CD4-positive, alpha-beta T cell treated with Interleukin-4 for 1 hour (primary cell): ENCODE measurements at regions not wholly inside any gene's neighbourhood (a gene's known extent, or its start where the extent isn't known, plus 50 kb on each side); places are given as distances from the start of the nearest gene placed in this dataset.

Source experiments
- DNase-seq, 2 donors: peaks; one replicate each; pipeline ENCODE4 v3.0.0-alpha.2; 2020 to 2022

GRCh38 chr15:39095218-39095879 is 485.5 kb upstream of the THBS1 start:
- DNase-seq, result no peak

DNA sequence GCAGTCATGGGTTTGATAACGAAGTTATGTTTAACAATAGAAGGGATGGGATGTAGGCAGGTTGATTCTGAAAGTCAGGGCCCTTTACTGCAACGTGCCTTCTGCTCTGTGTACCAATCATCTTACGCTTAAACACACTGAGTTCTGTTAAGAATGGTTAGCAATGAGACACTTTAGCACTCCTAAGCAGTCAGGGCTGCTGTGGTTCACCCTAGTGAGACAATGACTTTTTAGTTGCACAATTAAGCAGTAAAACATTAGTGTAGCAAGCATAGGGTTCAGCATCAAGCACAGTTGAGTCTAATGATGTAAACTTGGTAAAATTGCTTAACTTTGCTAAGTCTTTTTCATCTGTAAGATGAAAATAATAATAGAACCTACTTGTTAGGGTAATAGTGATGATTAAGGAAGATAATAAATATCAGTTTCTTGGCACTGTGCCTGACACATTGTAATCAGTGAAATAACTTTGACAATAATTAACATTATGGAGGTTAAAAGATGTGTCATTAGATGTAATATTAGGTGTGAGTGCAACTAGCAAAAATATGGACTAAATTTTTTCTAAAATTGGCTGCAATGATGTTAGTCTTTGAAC is 484.2 kb upstream of the THBS1 start:
- DNase-seq, result no peak

DNA sequence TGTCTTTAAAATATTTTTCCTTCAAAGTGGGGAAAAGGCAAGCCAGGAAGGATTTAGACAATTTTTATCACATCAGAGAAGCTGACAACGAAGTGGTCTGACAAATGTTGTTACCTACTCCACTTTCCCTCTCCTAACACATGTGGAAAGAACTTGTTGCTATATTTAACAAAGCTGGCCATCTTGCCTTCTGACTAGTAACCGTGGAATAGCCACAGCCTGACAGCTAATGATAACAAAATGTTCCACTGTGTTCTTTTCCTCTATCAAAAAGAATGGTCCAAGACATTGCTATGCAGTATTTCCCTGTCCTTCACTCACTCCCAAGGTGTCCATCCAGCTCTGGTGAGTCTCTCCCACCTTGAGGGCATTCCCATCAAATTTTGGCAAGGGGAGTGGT is 481.4 kb upstream of the THBS1 start:
- no peak for DNase-seq

DNA sequence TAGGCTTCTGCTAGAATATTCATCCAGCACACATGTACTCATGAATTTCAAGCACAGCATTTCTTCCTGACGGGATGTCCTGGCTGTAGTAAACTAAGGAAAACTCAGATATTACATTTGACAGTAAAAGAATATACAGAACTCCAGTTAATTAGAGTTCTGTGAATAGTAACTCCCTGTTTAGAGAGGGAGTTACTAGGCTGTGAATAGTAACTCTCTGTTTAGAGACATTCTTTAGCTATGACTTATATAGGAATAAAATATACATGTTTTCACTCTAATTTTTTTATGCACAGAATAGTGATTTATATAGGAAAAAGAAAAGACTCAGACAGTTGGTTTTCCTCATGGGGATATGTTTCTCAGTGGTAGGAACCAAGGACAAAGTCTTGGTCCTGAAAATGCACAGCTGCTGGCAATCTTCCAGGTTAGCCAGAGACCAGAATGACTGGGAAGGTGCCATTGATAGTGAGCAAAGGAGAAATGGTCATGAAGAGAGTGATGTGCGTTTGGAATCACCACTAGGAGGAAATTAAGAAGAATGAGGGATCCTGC is 480.7 kb upstream of the THBS1 start:
- DNase-seq, result no peak

DNA sequence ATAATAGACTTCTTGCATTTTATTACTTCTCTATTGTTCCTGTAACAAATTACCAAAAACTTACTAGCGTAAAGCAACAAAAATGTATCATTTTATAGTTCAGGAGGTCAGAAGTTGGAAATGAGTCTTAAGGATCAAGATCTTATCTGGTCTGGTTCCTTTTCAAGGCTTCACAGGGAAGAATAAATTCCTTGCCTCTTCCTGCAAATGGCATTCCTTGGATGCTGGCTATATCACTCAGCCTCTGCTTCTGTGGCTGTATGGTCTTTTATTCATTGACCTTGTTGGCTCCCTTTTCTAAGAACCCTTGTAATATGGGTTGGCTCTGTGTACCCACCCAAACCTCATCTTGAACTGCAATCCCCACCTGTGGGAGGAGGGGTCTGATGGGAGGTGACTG is 478.4 kb upstream of the THBS1 start:
- no peak for DNase-seq

GRCh38 chr15:39106950-39107349 is 473.9 kb upstream of the THBS1 start:
- no peak for DNase-seq

DNA sequence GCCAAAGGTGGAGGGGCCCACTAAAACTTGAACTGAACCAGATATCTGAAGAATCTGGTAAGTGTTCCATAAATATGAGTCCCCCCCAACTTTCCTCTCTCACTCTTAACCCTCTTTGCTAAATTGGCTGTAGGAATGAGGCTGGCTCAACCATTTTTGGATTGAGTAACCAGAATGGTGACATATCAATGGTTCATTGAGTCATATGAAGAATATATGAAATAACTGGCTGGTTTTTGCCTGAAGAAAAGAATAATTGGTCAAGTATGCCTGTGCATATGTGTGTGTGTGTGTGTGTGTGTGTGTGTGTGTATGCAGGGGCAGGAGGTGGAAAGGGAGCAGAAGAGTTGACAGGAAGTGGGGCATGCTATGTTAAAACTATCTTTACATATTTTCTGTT is 472.9 kb upstream of the THBS1 start:
- DNase-seq, result no peak

DNA sequence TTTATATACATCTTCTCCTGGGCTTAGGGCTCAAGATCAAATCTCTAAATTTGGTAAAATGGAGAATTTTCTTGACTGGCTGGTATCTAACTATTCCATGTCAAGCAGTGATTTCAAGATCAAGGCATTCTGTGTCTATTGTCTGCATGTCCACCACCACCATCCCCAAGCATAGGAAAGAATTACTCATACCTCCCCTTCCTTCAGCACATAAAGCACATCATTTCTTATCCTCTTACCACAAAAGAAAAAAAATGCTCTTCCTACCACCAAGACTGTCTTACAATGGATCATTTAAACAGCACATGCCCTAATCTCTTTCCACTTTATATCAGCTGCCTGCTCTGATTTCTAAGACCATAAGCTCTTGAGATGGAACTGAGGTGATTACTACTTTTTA is 470.5 kb upstream of the THBS1 start:
- no peak for DNase-seq

GRCh38 chr15:39110746-39111145 is 470.1 kb upstream of the THBS1 start:
- no peak for DNase-seq

DNA sequence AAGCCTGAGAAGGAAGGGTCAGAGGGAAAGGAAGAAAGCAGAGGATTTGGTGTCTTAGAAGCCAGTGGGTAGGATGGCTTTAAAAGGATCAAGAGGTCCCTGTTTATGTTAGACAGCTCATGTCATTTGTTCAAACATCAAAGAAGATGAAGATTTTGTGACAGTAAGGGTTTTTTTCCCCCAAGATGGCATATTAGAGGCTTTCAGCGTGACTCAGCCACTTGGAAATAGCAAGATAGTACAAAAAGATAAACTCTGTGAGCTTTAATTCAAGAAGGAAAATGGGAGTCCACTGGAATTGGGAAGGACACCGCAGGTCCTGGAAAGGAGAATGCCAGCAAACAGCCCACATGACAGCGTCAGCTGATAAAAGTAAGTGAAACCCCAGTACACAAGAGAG is 467.1 kb upstream of the THBS1 start:
- DNase-seq, result no peak

- DNase-seq, result no peak
Measured at GRCh38 chr15:39114690-39115378, 466.0 kb upstream of the THBS1 start.

- no peak for DNase-seq
Measured at GRCh38 chr15:39115379-39116057, 465.4 kb upstream of the THBS1 start.

GRCh38 chr15:39118510-39118909 is 462.4 kb upstream of the THBS1 start:
- no peak for DNase-seq

- no peak for DNase-seq
Measured at GRCh38 chr15:39124155-39124552, 456.7 kb upstream of the THBS1 start.

DNA sequence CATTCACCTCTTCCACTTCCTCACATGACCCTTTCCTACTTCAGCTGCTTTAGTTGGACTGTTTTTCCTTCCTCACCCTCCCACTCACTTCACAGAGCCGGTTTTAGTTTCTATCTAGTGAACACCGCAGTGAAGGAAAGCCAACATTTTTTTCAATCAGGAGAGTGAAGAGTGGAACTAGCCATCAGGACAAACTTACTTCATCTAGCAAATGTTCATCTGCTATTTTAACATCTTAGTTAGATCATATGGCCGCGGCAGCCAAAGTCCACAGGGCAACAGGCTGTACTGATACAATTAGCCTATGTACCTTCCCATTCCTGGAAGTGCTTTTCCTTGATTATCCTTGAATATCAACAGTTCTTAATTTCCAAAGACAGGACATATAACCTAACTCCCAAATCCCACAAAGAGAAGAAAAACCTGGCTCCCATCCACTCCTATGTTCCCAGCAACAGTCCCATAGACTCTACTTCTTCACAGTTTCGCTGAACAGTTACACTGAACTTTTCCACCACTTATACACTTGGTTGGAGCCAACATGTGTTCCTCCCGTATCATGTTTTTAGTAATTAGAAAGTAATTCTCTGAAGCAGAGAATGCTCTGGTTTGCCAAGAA is 456.2 kb upstream of the THBS1 start:
- no peak for DNase-seq

DNA sequence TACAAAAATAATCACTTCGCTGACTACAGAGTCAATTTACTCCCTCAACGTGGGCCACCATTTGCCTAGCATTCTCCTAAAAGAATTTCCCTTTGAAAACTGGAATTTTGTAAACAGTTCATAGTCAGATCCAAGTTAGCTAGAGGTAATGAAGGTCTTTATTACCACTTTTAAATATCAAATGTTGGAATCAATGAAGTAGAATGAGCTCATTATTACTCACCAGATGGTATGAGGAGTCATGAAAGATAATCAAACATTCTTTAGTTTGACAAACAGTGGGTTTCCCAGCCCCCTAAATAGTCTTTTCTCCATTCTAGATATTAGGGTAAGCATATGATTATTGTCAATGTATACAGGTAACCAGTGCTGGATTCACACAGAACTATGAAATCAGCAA is 455.7 kb upstream of the THBS1 start:
- DNase-seq, result no peak

- peak in 1 of 2 donors; percentile 31 for DNase-seq
Measured at GRCh38 chr15:39125904-39126303, 455.0 kb upstream of the THBS1 start.

- DNase-seq, result no peak
Measured at GRCh38 chr15:39127151-39127790, 453.6 kb upstream of the THBS1 start.

DNA sequence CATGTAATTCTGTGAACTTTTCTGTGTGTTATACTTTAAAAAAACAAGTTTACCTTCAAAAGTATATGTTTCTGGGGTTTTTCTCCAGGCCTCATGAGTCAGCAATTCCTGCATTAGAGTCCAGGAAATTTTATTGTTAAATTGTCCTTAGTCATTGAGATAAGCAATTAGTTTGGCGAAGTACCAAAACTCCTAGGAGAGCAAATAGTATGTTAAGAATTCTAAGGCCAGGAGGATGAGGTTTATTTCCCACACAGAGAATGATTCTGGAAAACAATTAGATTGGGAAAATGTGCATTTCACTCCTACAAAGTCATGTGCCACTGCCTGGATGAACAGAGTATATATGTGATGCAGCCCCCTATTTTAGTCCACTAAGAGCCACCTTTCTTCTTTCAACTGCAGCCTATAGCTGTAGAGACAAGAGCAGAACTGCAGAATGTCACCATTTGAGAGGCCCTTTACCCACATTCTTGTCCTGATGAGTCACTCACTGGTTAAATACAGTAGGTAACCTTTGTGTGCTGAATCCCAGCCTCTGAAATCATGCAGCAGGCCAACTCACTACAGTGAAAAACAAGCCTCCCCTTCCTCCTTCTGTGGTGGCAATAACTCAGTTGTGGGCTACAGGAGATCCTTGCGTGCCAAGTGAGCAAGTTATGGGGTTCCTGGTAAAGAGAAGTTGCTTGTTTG is 452.8 kb upstream of the THBS1 start:
- no peak for DNase-seq

GRCh38 chr15:39128746-39129145 is 452.1 kb upstream of the THBS1 start:
- DNase-seq, result no peak

DNA sequence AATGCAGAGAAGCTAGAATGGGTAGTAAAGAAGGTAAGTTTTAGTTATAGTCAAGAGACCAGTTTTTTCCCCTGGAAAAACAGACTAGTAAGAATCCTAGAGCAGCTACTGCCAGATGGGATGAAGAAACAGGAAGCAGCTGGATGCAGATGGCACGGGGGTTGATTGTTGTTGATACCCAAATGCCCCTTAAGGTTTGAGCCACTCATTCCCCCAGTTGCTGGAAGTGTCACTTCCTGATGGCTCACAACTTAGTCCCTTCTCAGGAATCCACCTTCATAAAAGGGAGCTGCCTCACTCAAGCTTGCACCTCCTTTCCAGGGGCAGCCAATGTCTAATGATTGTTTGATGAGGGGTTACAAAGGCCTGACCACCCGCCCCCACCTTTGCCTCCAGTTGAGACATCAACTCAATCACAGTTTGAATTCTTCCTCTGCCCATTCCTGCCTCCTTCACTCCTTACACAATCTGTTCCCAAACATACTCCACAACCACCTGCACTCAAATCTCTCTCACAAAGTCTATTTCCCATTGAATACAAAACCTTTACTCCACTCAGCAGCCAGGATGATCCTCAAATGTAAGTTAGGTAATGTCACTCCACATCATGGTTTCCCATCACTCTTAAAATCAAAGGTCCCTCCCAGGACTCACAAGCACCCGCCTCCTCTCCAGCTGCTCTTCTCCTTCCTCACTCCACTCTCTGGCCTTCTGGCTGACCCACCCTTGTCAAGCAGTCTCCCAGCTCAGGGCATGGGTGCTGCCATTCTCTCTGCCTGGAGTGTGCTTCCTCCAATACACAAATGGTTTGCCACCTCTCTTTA is 450.1 kb upstream of the THBS1 start:
- no peak for DNase-seq
